MM.1S (cell line): ENCODE measurements at regions not wholly inside any gene's neighbourhood (a gene's known extent, or its start where the extent isn't known, plus 50 kb on each side); places are given as distances from the start of the nearest gene placed in this dataset.

Experiments
- DNase-seq: peaks from one replicate; pipeline ENCODE4 v3.0.0-alpha.2; 2015
- H2AFZ ChIP-seq: fragments of 300-600 bp; sonication (generic); 2 replicates; pipeline ENCODE4 v1.6.0; 2016; ENCODE audit warnings: antibody characterized with exemption, low read length
- H3F3A ChIP-seq: fragments of 300-600 bp; sonication (generic); 2 replicates; pipeline ENCODE4 v1.6.1; 2016; ENCODE audit warnings: mild to moderate bottlenecking, antibody characterized with exemption, low read length, moderate library complexity, mixed read lengths; ENCODE audit not compliant: insufficient read depth
- H3K27ac ChIP-seq: fragments of 300-600 bp; sonication (generic); 2 replicates; pipeline ENCODE4 v1.5.1; 2016; ENCODE audit warnings: mild to moderate bottlenecking, low read length
- H3K27me3 ChIP-seq: fragments of 300-600 bp; sonication (generic); replicated peaks from 2 replicates; pipeline ENCODE4 v1.6.0; 2016; ENCODE audit warnings: low read length; ENCODE audit not compliant: insufficient read depth
- H3K36me3 ChIP-seq: fragments of 300-600 bp; sonication (generic); replicated peaks from 2 replicates; pipeline ENCODE4 v1.6.1; 2016; ENCODE audit warnings: mild to moderate bottlenecking, low read length, mixed read lengths; ENCODE audit not compliant: insufficient read depth
- H3K4me1 ChIP-seq: fragments of 300-600 bp; sonication (generic); 2 replicates; pipeline ENCODE4 v1.6.1; 2016; ENCODE audit warnings: low read length, mixed read lengths
- H3K4me2 ChIP-seq: fragments of 300-600 bp; sonication (generic); 2 replicates; pipeline ENCODE4 v1.6.0; 2016; ENCODE audit warnings: low read depth, low read length
- H3K4me3 ChIP-seq: fragments of 300-600 bp; sonication (generic); 2 replicates; pipeline ENCODE4 v1.5.1; 2016; ENCODE audit warnings: low read length, mixed read lengths
- H3K79me2 ChIP-seq: fragments of 300-600 bp; sonication (generic); 2 replicates; pipeline ENCODE4 v1.6.1; 2016; ENCODE audit warnings: mixed run types, low read length, mixed read lengths
- H3K9ac ChIP-seq: fragments of 300-600 bp; sonication (generic); 2 replicates; pipeline ENCODE4 v1.6.1; 2016; ENCODE audit warnings: low read length, mixed read lengths
- H3K9me2 ChIP-seq: fragments of 300-600 bp; sonication (generic); replicated peaks from 2 replicates; pipeline ENCODE4 v1.6.1; 2016; ENCODE audit warnings: mild to moderate bottlenecking, low read length, mixed read lengths; ENCODE audit not compliant: insufficient read depth
- H3K9me3 ChIP-seq: fragments of 300-600 bp; sonication (generic); replicated peaks from 2 replicates; pipeline ENCODE4 v1.6.1; 2016; ENCODE audit warnings: mild to moderate bottlenecking, low read length, mixed read lengths; ENCODE audit not compliant: insufficient read depth
- H4K20me1 ChIP-seq: fragments of 300-600 bp; sonication (generic); 2 replicates; pipeline ENCODE4 v1.6.1; 2016; ENCODE audit warnings: mild to moderate bottlenecking, low read length, moderate library complexity, mixed read lengths; ENCODE audit not compliant: insufficient read depth
- EZH2 ChIP-seq: fragments of 300-600 bp; sonication (generic); optimal IDR thresholded peaks from 2 replicates; pipeline ENCODE3; 2017; ENCODE audit warnings: low read depth, mild to moderate bottlenecking, antibody characterized with exemption, low read length, mixed read lengths
- EZH2phosphoT487 ChIP-seq: fragments of 300-600 bp; sonication (generic); IDR thresholded peaks from 2 replicates; pipeline ENCODE4 v1.6.1; 2018; ENCODE audit warnings: antibody characterized with exemption, low read length
- TF ChIP-seq, protein P1 (sequence below): fragments of 300-600 bp; sonication (generic); IDR thresholded peaks from 2 replicates; pipeline ENCODE4 v1.5.1; 2016; ENCODE audit warnings: antibody characterized with exemption, low read length, mixed read lengths

GRCh38 chr2:55106148-55106547, 55.9 kb upstream of the RTN4 start:
- H3K27ac ChIP-seq, result no peak overlapping the region
- no peak for TF ChIP-seq EZH2
- TF ChIP-seq, protein P1, sequence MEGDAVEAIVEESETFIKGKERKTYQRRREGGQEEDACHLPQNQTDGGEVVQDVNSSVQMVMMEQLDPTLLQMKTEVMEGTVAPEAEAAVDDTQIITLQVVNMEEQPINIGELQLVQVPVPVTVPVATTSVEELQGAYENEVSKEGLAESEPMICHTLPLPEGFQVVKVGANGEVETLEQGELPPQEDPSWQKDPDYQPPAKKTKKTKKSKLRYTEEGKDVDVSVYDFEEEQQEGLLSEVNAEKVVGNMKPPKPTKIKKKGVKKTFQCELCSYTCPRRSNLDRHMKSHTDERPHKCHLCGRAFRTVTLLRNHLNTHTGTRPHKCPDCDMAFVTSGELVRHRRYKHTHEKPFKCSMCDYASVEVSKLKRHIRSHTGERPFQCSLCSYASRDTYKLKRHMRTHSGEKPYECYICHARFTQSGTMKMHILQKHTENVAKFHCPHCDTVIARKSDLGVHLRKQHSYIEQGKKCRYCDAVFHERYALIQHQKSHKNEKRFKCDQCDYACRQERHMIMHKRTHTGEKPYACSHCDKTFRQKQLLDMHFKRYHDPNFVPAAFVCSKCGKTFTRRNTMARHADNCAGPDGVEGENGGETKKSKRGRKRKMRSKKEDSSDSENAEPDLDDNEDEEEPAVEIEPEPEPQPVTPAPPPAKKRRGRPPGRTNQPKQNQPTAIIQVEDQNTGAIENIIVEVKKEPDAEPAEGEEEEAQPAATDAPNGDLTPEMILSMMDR, result no peak
- TF ChIP-seq EZH2phosphoT487, result no peak
- peaks cover 26% of the 10 kb centered on the region; the same call in 1 of the 2 replicates for H3K4me1 ChIP-seq
- no peak overlapping the region for H2AFZ ChIP-seq
- no peaks in the 10 kb centered on the region for H3K27me3 ChIP-seq
- no peaks in the 10 kb centered on the region for H3K9me2 ChIP-seq
- no peaks in the 10 kb centered on the region for H3K79me2 ChIP-seq
- H3K9ac ChIP-seq, result no peak overlapping the region
- no peaks in the 10 kb centered on the region for H4K20me1 ChIP-seq
- H3F3A ChIP-seq, result peaks cover 6% of the 10 kb centered on the region; the same call in 1 of the 2 replicates
- H3K9me3 ChIP-seq, result no peaks in the 10 kb centered on the region
- H3K4me3 ChIP-seq, result no peak overlapping the region
- H3K4me2 ChIP-seq, result no peak overlapping the region
- H3K36me3 ChIP-seq, result no peaks in the 10 kb centered on the region
- DNase-seq, result no peak

DNA sequence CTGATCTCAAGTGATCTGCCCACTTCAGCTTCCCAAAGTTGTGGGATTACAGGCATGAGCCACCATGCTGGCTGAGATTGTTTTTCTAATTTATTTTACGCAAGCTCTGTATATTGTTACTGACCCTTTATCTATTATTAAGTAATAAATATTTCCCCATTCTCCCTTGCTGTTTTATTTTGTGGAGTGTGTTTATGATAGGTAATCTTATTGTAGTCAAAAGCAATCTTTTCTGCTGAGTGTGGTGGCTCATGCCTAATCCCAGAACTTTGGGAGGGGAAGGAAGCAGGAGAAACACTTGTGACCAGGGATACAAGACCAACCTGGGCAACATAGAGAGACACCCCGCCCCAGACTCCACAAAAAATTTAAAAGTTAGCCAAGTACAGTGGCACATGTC, 55.2 kb upstream of the RTN4 start:
- TF ChIP-seq, protein P1, result no peak
- no peak for TF ChIP-seq EZH2
- TF ChIP-seq EZH2phosphoT487, result no peak
- H3K9me2 ChIP-seq, result no peaks in the 10 kb centered on the region
- H3K36me3 ChIP-seq, result no peaks in the 10 kb centered on the region
- no peak for DNase-seq
- no peaks in the 10 kb centered on the region for H3K9me3 ChIP-seq
- H3K4me1 ChIP-seq, result peaks cover 27% of the 10 kb centered on the region; the same call in 1 of the 2 replicates
- H3K27me3 ChIP-seq, result no peaks in the 10 kb centered on the region
- H3K4me2 ChIP-seq, result no peak overlapping the region
- no peak overlapping the region for H2AFZ ChIP-seq
- no peak overlapping the region for H3K4me3 ChIP-seq
- no peak overlapping the region for H3K27ac ChIP-seq
- no peak overlapping the region for H3K9ac ChIP-seq
- no peaks in the 10 kb centered on the region for H4K20me1 ChIP-seq
- peaks cover 6% of the 10 kb centered on the region; the same call in 1 of the 2 replicates for H3F3A ChIP-seq
- H3K79me2 ChIP-seq, result no peaks in the 10 kb centered on the region

DNA sequence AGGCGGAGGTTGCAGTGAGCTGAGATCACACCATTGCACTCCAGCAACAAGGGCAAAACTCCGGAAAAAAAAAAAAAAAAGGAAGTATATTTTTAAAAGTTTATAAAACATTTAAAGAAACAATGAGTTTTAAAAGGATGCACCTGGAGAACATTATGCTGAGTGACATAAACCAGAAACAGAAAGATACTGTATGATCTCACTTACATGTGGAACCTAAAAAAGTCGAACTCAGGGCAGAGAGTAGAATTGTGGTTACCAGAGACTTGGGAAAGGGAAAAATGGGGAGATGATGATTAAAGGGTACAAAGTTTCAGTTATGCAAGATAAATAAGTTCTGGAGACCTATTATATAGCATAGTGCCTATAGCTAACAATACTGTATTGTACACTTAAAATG, 52.8 kb upstream of the RTN4 start:
- H3K4me2 ChIP-seq, result peak overlapping the region; percentile 26; the same call in 1 of the 2 replicates
- peak overlapping the region; percentile 32; the same call in 1 of the 2 replicates for H3K27ac ChIP-seq
- TF ChIP-seq EZH2, result no peak
- no peaks in the 10 kb centered on the region for H3K9me3 ChIP-seq
- H3K79me2 ChIP-seq, result no peaks in the 10 kb centered on the region
- H4K20me1 ChIP-seq, result no peaks in the 10 kb centered on the region
- H3K4me1 ChIP-seq, result peaks cover 33% of the 10 kb centered on the region; the same call in 1 of the 2 replicates
- no peak overlapping the region for H3K9ac ChIP-seq
- no peaks in the 10 kb centered on the region for H3K36me3 ChIP-seq
- no peak overlapping the region for H2AFZ ChIP-seq
- no peaks in the 10 kb centered on the region for H3K9me2 ChIP-seq
- no peak overlapping the region for H3K4me3 ChIP-seq
- H3F3A ChIP-seq, result peaks cover 6% of the 10 kb centered on the region; the same call in 1 of the 2 replicates
- H3K27me3 ChIP-seq, result no peaks in the 10 kb centered on the region
- DNase-seq, result peak; percentile 58

GRCh38 chr2:55102056-55102812, 52.0 kb upstream of the RTN4 start:
- Histone ChIP-seq H3K9ac (no peak overlapping the region), H3K27me3 (no peaks in the 10 kb centered on the region)
- no peak for DNase-seq

More at GRCh38 chr2:55102056-55102812, 52.0 kb upstream of the RTN4 start:
- Histone ChIP-seq H4K20me1 (no peaks in the 10 kb centered on the region), H2AFZ (no peak overlapping the region), H3F3A (peaks cover 6% of the 10 kb centered on the region; the same call in 1 of the 2 replicates), H3K4me2 (no peak overlapping the region; the same call in 1 of the 2 replicates), H3K27ac (peak overlapping the region; percentile 32; the same call in 1 of the 2 replicates), H3K36me3 (no peaks in the 10 kb centered on the region), H3K79me2 (no peaks in the 10 kb centered on the region), H3K4me3 (no peak overlapping the region), H3K4me1 (peaks cover 26% of the 10 kb centered on the region; the same call in 1 of the 2 replicates), H3K9me2 (no peaks in the 10 kb centered on the region), H3K9me3 (no peaks in the 10 kb centered on the region)
- TF ChIP-seq EZH2phosphoT487, result no peak
- no peak for TF ChIP-seq EZH2
- TF ChIP-seq, protein P1, result no peak
